C4-2B (cell line): ENCODE measurements at regions not wholly inside any gene's neighbourhood (a gene's known extent, or its start where the extent isn't known, plus 50 kb on each side); places are given as distances from the start of the nearest gene placed in this dataset.

Experiments used
- H3K27ac ChIP-seq: fragments of 450-650 bp; 2 replicates; pipeline ENCODE4 v1.5.1; 2017
- ZFX ChIP-seq: fragments of 450-650 bp; IDR thresholded peaks from 2 replicates; pipeline ENCODE4 v1.6.1; 2017
- TF ChIP-seq, protein P1 (sequence below): fragments of 450-650 bp; conservative IDR thresholded peaks from 2 replicates; pipeline ENCODE4 v1.5.1; 2017; ENCODE audit warnings: mild to moderate bottlenecking

DNA sequence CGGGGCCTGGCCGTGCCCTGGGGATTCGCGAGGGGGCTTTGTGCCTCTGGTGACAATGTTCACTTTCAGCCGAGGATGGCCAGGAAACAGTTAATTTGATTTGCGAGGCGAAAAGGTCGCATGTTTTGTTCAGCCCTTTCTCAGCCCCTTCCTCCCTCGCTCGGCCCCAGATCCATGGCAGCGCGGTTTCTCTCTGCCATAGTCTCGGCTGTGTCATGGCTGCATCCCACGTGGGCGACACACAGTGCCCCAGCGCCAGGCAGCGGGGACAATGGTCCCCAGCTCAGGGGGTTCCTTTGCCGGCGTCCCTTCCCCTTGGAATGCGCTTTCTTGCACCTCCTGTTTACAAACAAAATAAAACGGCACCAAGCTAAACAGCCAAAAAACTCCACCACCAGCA is 370.3 kb upstream of the IRX2 start:
- no peak overlapping the region for H3K27ac ChIP-seq
- no peak for TF ChIP-seq ZFX
- TF ChIP-seq, protein P1, sequence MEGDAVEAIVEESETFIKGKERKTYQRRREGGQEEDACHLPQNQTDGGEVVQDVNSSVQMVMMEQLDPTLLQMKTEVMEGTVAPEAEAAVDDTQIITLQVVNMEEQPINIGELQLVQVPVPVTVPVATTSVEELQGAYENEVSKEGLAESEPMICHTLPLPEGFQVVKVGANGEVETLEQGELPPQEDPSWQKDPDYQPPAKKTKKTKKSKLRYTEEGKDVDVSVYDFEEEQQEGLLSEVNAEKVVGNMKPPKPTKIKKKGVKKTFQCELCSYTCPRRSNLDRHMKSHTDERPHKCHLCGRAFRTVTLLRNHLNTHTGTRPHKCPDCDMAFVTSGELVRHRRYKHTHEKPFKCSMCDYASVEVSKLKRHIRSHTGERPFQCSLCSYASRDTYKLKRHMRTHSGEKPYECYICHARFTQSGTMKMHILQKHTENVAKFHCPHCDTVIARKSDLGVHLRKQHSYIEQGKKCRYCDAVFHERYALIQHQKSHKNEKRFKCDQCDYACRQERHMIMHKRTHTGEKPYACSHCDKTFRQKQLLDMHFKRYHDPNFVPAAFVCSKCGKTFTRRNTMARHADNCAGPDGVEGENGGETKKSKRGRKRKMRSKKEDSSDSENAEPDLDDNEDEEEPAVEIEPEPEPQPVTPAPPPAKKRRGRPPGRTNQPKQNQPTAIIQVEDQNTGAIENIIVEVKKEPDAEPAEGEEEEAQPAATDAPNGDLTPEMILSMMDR, result no peak

DNA sequence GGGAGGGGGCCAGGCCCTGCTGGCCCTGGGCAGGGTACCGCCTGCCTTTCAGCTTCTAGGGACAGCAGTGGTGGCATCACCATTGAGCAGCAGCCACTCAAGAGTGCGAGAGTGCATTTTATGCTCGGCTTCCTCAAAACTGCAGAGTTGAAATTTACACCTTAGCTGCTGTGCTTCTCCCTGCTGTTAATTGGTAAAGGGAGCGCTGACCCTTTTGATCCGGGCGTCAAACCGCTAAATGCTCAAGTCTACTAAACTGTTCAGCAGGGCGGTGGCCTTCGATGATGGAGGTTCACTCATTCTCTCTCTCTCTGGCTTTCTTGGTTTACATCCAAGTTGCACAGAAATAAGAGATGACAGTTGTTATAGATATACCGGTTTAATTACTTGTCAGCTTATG is 368.6 kb upstream of the IRX2 start:
- H3K27ac ChIP-seq, result no peak overlapping the region
- no peak for TF ChIP-seq ZFX

DNA sequence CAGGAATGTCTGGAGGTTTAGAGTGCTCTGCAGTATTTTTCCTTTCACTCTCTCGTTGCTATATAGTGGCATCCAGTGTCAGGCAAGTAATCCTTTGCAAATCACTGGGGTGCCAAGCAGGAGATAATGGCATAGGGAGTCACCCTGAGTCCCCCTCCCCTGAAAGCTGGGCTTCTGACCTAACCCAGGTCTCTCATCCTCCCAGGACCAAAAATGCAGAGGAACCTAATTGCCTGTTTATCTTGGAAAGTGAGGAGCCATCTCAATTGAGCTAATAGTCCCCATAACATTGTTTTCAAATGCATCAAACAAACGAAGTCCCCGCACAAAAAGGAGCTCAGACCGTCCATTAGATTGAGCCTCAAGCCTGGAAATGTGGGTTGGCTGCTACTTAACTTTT is 368.0 kb upstream of the IRX2 start:
- TF ChIP-seq, protein P1, result no peak
- no peak for TF ChIP-seq ZFX
- no peak overlapping the region for H3K27ac ChIP-seq

DNA sequence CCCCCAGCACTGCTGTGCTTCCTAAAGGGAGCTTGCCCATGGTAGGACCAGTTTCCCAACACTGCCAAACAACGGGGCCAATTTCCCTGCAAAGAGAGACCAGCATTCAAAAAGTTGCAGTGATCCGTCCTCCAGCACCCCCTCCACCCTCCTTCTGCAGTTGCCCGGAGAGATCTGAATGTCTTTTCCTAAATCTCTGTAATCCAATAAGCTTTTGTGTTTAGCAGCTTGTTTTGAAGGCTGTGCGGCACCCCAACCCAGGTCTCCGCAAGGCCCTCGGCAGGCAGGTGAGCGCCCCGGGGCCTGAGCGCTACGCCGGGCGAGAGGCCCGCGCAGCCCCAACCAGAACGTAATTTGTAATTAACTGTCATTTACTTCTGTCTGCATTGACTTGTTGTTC is 366.9 kb upstream of the IRX2 start:
- H3K27ac ChIP-seq, result no peak overlapping the region
- TF ChIP-seq, protein P1, result no peak
- TF ChIP-seq ZFX, result no peak

DNA sequence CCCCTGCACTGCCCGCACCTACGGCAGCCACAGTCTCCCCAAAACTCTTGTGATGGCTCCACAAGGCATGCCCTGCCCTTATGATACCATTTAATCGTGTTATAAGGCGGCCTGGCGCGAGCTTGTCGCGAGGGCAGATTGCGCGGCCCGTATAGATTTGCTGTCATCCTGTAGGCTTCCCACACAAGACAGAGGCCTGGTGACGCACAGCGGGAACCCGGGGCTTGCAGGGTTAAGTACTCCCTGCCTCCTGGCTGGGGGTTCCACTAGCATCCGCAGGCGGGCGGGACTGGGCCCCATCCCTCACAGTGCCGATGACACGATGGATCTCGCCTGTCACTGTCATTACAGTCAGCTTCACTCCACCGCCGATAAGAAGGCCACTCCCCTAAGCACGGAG is 364.9 kb upstream of the IRX2 start:
- TF ChIP-seq, protein P1, result no peak
- no peak overlapping the region for H3K27ac ChIP-seq

DNA sequence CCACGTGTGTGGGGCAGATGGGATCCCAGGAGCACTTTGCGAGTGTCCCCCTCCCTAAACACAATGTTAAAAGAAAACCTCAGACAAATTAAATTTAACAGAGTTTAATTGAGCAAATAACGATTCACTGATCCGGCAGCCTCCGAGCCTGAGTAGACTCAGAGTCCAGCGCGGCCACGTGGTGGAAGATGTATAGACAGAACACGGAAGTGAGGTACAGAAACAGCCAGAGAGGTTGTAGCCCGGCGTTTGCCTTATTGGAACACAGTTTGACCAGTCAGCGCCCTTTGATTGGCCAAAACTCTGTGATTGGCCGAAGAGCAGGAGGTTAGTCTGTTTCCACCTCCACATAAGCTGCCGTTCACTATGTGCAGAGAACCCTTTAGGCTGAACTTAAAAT is 363.0 kb upstream of the IRX2 start:
- TF ChIP-seq, protein P1, result no peak
- no peak for TF ChIP-seq ZFX
- H3K27ac ChIP-seq, result no peak overlapping the region

DNA sequence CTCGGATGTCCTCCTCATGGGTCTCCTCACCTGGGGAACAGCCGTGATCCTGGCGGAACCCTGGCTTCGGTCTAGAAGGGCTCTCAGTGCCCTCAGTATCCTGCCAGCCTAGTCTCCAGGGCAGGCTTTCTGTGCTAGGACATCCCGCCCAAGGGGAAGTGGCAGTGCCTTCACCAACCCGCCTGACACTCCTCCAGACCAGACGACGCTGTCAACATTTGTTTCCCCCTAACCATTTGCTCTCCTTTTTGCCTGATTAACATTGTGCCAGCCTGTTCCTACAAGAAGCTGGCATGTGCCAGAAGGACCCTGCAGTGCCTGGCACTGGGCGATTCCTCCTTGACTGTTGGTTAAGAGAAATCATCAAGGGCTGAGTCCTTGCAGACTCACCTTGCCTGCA is 358.9 kb upstream of the IRX2 start:
- TF ChIP-seq ZFX, result no peak
- TF ChIP-seq, protein P1, result no peak
- H3K27ac ChIP-seq, result no peak overlapping the region

DNA sequence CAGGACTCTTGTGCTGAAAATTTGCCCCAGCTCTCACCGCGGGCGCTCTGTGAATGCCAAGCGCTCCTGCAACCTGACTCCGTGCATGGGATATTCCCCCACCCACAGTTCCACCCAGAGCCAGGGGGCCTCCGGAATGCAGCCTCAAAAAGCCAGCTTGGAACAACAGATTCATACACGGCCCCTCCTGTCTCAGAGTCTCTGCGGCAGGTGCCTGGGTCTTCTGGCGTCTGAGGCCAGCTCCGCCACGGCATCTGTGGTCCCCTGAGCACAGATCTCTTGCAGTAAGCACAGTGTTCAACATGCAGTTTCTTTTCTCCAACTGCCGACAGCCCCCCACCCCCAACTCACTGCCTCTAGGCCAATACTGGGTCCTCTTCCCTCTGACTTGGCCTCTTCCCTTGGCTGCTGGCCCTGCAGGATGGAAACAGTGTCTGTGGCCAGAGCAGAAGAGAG is 355.7 kb upstream of the IRX2 start:
- no peak overlapping the region for H3K27ac ChIP-seq

More for the DNA sequence above, 355.7 kb upstream of the IRX2 start:
- TF ChIP-seq, protein P1, result no peak
- no peak for TF ChIP-seq ZFX
